Mesothelial cell of epicardium (in vitro differentiated cells): ENCODE measurements at regions not wholly inside any gene's neighbourhood (a gene's known extent, or its start where the extent isn't known, plus 50 kb on each side); places are given as distances from the start of the nearest gene placed in this dataset.
"Not testable (repeated sequence)": the region's sequence is repeated elsewhere in the genome, so short reads cannot be mapped to it uniquely, and the experiment has no call there.

Experiments used
- DNase-seq, 2 experiments: peaks; one replicate each; pipeline ENCODE4 v3.0.0; 2021; ENCODE audit warnings: low spot score in 2 of 2; ENCODE audit not compliant: unreplicated experiment in 2 of 2
- H3K27ac Mint-ChIP-seq: 2 replicates; pipeline ENCODE4 v1.8.0; 2021; ENCODE audit warnings: mixed read lengths
- H3K27me3 Mint-ChIP-seq: 2 replicates; pipeline ENCODE4 v1.8.0; 2021; ENCODE audit warnings: low read depth, mixed read lengths
- H3K36me3 Mint-ChIP-seq: 2 replicates; pipeline ENCODE4 v1.8.0; 2021; ENCODE audit warnings: mixed read lengths
- H3K4me1 Mint-ChIP-seq: 2 replicates; pipeline ENCODE4 v1.8.0; 2021; ENCODE audit warnings: mixed read lengths
- H3K4me3 Mint-ChIP-seq: 2 replicates; pipeline ENCODE4 v1.8.0; 2021; ENCODE audit warnings: mild to moderate bottlenecking, moderate library complexity, mixed read lengths
- H3K9me3 Mint-ChIP-seq: 2 replicates; pipeline ENCODE4 v1.8.0; 2021; ENCODE audit warnings: mixed read lengths
- TF ChIP-seq, protein P1 (sequence below): fragments of 200-600 bp; sonication (generic); IDR thresholded peaks from one replicate; pipeline ENCODE4 v1.5.0; 2021; ENCODE audit warnings: antibody characterized with exemption; ENCODE audit not compliant: unreplicated experiment

DNA sequence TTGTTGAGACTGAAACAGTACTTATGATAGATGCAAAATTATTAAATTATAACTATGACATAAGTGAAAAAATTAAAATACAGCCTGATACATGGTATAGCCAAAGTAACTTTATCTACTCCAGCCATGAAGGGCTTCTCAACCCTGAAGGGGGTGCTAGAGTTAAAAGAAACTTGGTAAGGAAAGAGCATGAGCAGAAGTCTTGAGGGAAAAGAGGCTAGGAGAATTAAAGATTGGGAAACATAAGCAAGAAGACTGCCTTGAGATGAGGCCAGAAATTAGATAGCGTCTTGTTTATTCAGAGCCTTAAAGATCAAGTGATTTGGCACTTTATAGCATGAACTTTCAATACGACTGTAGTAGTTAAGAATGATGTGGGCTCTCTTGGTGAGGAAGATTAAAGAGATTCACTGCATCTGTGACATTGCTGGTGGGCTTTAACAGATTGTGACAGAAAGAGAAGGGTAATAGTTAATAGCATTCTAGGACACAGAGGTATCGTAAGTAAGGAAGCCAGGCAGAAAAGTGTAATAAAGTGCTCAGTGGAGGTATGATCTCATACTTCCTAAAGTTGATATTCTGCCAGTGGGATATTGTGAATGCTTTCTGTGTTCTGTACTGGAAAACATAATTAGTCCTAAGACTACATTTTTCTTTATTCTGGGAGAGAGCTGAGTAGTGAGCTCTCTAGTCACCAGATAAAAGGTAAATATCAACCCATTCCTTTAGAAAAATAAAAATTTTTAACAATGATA is 385.4 kb upstream of the PRR20A start:
- no peak overlapping the region for H3K27ac Mint-ChIP-seq

DNA sequence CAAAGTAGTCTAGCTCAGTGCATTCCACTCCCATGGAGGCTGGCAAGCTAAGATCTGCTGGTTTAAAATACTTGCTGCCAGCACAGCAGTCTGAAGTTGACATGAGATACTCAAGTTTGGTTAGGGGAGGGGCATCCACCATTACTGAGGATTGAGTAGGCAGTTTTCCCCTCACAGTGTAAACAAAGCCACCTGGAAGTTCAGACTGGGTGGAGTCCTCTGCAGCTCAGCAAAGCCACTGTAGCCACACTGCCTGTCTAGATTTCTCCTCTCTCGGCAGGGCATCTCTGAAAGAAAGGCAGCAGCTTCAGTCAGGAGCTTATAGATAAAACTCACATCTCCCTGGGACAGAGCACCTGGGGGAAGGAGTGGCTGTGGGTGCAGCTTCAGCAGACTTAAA is 377.4 kb upstream of the PRR20A start:
- not testable (repeated sequence) for DNase-seq, H3K4me3 Mint-ChIP-seq, H3K36me3 Mint-ChIP-seq, H3K4me1 Mint-ChIP-seq, H3K27me3 Mint-ChIP-seq, H3K27ac Mint-ChIP-seq
- peaks cover 24% of the 10 kb centered on the region for H3K9me3 Mint-ChIP-seq

More for the DNA sequence above, 385.4 kb upstream of the PRR20A start:
- TF ChIP-seq, protein P1, sequence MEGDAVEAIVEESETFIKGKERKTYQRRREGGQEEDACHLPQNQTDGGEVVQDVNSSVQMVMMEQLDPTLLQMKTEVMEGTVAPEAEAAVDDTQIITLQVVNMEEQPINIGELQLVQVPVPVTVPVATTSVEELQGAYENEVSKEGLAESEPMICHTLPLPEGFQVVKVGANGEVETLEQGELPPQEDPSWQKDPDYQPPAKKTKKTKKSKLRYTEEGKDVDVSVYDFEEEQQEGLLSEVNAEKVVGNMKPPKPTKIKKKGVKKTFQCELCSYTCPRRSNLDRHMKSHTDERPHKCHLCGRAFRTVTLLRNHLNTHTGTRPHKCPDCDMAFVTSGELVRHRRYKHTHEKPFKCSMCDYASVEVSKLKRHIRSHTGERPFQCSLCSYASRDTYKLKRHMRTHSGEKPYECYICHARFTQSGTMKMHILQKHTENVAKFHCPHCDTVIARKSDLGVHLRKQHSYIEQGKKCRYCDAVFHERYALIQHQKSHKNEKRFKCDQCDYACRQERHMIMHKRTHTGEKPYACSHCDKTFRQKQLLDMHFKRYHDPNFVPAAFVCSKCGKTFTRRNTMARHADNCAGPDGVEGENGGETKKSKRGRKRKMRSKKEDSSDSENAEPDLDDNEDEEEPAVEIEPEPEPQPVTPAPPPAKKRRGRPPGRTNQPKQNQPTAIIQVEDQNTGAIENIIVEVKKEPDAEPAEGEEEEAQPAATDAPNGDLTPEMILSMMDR: no peak
- Mint-ChIP-seq H3K27me3 (no peaks in the 10 kb centered on the region), H3K36me3 (no peaks in the 10 kb centered on the region), H3K4me3 (no peak overlapping the region), H3K4me1 (no peaks in the 10 kb centered on the region), H3K9me3 (no peaks in the 10 kb centered on the region)
- no peak for DNase-seq

DNA sequence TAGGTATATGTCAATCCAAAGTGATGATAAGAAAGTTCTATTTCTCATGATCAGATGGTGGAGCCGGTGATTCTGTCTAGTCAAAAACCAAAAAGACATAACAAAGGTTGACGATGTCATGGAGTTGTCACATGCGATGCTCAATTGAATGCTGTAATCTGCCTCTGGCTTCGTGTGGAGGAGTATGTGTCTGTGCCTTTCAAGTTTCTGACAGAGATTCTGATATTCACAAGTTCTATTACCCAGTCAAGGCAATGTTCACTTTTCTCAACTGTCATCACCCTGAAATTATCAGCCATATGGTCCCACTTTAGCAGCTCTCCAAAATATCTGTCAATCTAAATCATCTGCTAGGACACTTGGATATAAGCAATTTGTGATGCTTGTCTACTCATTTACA is 367.6 kb upstream of the PRR20A start:
- Mint-ChIP-seq H3K27ac (no peak overlapping the region), H3K27me3 (no peaks in the 10 kb centered on the region), H3K9me3 (no peaks in the 10 kb centered on the region), H3K36me3 (no peaks in the 10 kb centered on the region), H3K4me3 (no peak overlapping the region), H3K4me1 (no peaks in the 10 kb centered on the region)
- DNase-seq: no peak
- TF ChIP-seq, protein P1: no peak

DNA sequence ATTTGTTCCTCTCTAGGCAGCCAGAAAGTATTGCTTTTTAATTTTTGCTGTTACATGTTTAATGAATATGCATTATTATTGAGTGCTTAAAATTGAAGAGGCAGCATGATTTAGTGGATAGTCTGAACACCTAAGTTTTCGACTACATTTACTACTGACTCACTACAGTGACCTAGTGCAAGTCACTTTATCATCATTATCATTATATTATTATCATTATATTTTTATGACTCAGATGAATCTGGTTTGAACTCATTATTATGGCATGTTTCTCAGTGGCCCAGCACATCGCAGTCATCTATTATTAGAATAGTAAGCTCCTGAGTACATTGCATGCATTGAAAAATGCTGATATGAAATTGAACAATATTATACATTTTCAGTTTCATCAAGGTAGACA is 351.2 kb upstream of the PRR20A start:
- peaks cover 2% of the 10 kb centered on the region for H3K27me3 Mint-ChIP-seq
- H3K9me3 Mint-ChIP-seq: no peaks in the 10 kb centered on the region
- H3K4me1 Mint-ChIP-seq: no peaks in the 10 kb centered on the region
- no peak overlapping the region for H3K4me3 Mint-ChIP-seq
- no peak for DNase-seq
- no peak overlapping the region for H3K27ac Mint-ChIP-seq
- H3K36me3 Mint-ChIP-seq: no peaks in the 10 kb centered on the region
- TF ChIP-seq, protein P1: no peak

DNA sequence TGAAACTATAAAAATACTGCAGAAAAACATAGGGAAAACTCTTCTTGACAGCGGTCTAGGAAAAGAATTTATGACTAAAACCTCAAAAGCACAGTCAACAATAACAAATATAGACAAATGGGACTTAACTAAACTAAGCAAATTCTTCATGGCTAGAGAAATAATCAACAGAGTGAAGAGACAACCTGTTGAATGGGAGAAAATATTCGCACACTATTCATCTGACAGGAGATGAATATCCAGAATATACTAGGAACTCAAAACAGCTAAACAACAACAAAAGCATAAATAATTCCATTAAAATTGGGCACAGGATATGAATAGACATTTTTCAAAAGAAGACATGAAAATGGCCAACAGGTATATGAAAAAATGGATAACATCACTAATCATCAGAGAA is 303.6 kb upstream of the PRR20A start:
- H3K36me3 Mint-ChIP-seq: no peaks in the 10 kb centered on the region

DNA sequence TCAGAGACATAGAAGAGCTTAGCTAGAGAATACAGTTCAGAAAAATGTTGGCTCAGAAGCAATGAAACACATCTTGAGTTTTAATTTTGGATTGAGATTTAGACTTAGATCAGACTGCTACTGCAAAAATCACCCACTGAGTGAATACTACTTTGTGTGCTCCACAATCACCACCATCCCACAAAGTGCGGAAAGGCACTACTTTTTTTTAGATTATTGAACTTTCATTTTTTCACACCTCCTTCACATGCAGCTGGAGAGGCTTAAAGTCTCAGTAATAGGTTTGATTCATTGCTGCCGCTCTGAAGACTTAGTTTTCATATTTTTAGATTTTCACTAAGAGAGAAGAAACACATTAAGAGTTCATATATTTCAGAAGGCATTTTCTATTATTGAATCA is 289.9 kb upstream of the PRR20A start:
- Mint-ChIP-seq H3K9me3 (no peaks in the 10 kb centered on the region), H3K4me3 (no peak overlapping the region), H3K36me3 (no peaks in the 10 kb centered on the region), H3K4me1 (no peaks in the 10 kb centered on the region), H3K27me3 (peaks cover 8% of the 10 kb centered on the region), H3K27ac (no peak overlapping the region)
- no peak for DNase-seq
- TF ChIP-seq, protein P1: no peak

More for the DNA sequence above, 303.6 kb upstream of the PRR20A start:
- H3K27ac Mint-ChIP-seq: no peak overlapping the region
- TF ChIP-seq, protein P1: no peak
- no peaks in the 10 kb centered on the region for H3K27me3 Mint-ChIP-seq
- no peak overlapping the region for H3K4me3 Mint-ChIP-seq
- H3K9me3 Mint-ChIP-seq: peaks cover 6% of the 10 kb centered on the region
- no peaks in the 10 kb centered on the region for H3K4me1 Mint-ChIP-seq
- DNase-seq: no peak
